Anterior cingulate cortex (tissue), 58 donors: ENCODE measurements at regions not wholly inside any gene's neighbourhood (a gene's known extent, or its start where the extent isn't known, plus 50 kb on each side); places are given as distances from the start of the nearest gene placed in this dataset.
A peak's percentile ranks its signal among the peaks of the same experiment; 100 is the strongest.

Experiments
- DNase-seq, 58 donors: peaks; one replicate each; lab custom pipeline; 2025; lab: John Stamatoyannopoulos, UW

- DNase-seq = no peak
These were observed 131.3 kb upstream of the SMIM21 start for GRCh38 chr18:75558790-75559189.

- no peak for DNase-seq
These were observed 129.3 kb upstream of the SMIM21 start for GRCh38 chr18:75556841-75557240.

DNA sequence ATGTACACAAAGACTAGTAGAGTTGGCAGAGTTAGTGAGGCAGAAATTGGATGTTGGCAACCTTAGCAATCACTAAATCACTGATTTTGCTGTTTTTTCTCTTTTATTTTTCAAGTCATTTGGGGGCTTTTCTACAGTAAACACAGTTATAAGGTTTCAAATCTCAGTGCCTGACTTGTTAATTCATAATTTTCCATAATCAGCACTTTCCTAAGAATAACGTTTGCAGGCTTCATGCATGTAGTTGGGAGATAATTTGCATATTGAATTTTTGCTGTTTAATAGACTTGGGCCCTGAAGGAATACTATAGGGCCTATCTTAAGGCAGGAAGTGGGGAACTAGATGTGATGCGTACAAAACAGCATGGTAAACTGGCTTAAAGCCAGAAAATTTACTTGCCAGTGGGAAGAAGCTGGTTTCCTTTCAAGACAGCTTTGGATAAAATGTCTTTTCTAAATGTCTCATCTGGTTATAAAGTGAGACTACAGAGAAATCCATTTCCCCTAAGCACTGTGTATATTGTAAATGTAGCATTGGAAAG is 127.2 kb upstream of the SMIM21 start:
- no peak for DNase-seq

GRCh38 chr18:75554176-75554575 is 126.7 kb upstream of the SMIM21 start:
- no peak for DNase-seq

GRCh38 chr18:75553021-75553420 is 125.5 kb upstream of the SMIM21 start:
- no peak for DNase-seq

DNA sequence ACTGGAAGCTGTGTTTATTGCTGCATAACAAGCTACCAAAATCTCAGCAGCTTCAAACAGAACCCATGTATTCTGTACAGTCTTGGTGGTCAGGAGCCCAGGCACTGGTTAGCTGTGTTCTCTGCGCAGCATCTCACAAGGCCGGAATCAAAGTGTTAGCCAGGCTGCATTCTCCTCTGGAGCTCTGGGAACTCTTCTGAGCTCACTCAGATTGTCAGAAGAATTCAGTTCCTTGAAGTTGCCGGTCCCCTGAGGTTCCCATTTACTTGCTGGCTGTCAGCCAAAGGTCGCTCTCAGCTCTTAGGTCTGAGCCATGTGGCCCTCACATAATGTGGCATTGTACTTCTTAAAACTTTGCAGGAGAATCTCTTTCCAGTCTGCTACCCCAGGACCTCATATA is 123.6 kb upstream of the SMIM21 start:
- DNase-seq = peak in 1 of 58 donors; percentile 15

GRCh38 chr18:75548353-75548905 is 120.9 kb upstream of the SMIM21 start:
- DNase-seq = peak in 1 of 58 donors; percentile 49

- DNase-seq = no peak
These were observed 119.5 kb upstream of the SMIM21 start for GRCh38 chr18:75546964-75547363.

DNA sequence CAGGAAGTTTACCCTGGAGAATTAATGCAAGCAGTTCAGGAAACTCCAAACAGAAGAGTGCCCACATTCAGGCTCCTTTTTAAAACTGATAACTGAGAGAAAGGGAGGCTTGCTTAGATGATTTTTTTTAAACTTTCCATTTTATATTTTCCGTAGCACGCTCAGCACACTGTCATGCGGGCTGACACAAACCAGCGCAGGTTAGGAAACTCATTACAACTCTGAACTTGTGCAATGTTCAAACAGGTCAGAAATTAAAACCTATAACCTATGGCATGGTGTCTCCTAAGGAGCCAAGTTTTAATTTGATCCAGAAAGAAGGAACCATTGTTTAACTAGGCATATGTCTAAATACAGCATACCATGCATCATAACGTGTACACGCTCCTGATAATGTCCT is 117.7 kb upstream of the SMIM21 start:
- DNase-seq = no peak

DNA sequence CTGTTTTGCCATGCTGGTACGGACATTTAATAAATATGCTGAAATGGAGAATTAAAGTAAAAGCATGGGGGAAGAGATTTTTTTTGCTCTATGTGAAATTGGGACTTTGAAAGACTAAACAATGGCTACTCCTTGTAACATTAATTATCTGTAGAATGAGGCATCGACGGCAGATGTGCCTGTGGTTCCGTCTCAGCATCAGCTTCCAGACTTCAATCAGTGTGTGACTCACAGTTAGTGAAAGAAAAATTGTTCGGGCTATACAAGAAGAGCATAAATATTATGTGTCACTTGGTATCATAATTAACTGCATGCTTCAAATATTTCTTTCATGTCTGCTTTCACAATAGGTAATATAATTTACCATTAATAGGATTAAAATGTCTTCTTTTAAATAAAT is 117.0 kb upstream of the SMIM21 start:
- no peak for DNase-seq

GRCh38 chr18:75544051-75544481 is 116.6 kb upstream of the SMIM21 start:
- DNase-seq = no peak

- no peak for DNase-seq
These were observed 111.2 kb upstream of the SMIM21 start for GRCh38 chr18:75538727-75539126.

GRCh38 chr18:75533950-75534349 is 106.4 kb upstream of the SMIM21 start:
- no peak for DNase-seq

GRCh38 chr18:75533209-75533608 is 105.7 kb upstream of the SMIM21 start:
- no peak for DNase-seq

DNA sequence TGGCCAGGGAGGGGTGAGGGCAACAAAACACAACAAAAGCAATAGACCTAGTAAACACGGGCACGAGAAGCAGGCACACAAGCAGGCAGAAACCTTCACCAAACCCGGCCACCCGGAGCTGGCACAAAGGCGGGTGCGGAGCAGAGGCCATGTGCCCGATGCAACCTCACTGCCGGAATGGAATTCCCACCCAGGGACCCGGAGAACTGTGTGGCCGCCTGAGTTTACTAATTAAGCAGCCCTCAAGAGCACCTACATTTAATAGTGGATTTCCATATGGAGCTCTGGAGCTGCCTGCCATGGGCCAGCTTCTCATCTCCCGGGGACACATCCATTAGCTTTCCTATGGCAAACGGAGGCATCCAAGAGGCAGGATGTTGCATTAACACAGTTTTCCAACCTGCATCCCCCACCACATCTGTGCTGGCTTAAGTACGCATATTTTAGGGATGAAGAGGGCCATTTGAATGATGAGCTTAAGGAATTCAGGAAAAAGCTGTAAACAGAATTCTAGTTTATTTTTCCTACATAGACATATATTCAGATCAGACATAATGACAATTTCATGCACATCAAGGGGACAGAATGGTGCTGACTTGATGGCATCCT is 104.5 kb upstream of the SMIM21 start:
- DNase-seq = no peak

DNA sequence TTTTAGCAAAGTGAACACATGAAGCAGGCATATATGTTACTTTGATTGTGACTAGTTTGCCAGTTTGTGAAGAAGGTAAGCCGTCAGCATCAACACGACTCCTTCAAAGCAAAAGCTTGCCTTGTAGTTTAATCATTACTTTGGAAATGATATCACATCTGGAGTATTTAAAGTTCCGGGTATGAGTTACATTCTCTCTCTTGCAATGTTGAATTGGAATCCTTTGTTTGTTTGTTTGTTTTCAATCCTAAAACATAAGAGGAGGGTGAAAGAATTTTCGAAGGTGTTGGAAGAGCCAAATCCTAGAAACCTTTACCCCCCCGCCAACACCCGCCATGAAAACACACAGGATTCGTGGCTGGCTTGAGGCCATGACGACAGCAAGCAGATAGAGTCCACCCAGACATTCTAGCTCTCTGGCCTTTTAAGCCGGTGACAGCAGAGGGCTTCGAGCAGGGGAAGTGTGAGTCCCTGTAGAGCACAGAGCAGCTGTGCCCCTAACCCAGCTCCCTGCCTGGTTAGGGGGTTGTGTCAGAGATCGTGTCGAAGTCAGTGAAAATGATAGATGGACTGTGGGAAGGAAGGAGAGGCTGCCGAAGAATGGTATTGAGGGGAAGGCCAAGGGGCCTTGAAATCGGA is 103.8 kb upstream of the SMIM21 start:
- DNase-seq = no peak

GRCh38 chr18:75530566-75531211 is 103.2 kb upstream of the SMIM21 start:
- DNase-seq = no peak

DNA sequence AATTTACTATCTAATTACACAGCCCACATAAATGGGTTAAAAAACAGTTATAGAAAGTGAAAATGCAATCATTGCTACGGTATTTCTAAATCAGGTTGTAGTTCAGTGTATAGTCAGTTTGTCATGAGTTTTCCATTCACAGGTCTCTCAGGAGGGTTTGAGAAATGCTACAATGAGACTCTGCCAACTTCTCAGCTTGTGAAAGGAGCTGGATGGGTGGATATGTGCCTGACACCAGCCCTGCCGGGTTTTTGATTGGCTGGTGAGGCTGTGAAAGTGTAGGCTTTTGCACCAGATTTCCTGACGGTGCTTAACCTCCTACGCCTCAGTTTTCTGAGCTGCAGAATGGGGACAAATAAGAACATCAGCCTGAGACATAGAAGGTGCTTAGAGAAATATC is 102.6 kb upstream of the SMIM21 start:
- DNase-seq = no peak

- DNase-seq = no peak
These were observed 101.9 kb upstream of the SMIM21 start for GRCh38 chr18:75529394-75529793.

GRCh38 chr18:75527848-75528685 is 100.6 kb upstream of the SMIM21 start:
- no peak for DNase-seq

DNA sequence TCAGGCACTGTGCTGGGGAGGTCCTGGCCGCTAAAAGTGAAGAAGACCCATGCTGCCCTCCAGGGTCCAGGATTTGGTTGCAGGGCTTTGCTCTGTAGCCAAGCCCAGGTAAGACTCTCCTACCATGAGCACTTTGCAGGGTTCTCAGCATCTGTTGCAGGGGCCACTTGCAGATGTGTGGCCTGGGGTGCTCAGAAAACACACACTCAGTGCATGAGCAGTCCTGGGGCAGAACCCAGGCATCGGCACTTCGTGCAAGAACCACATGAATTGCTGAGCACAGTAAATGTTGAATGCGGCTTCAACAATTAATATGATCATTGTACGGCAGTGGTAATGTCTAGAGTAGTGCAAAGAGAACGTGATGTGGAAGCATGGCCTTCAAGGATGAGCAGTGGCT is 98.5 kb upstream of the SMIM21 start:
- DNase-seq = no peak
